Muscle of arm (tissue), 1 donor: ENCODE measurements at regions not wholly inside any gene's neighbourhood (a gene's known extent, or its start where the extent isn't known, plus 50 kb on each side); places are given as distances from the start of the nearest gene placed in this dataset.
"Not testable (repeated sequence)": the region's sequence is repeated elsewhere in the genome, so short reads cannot be mapped to it uniquely, and the experiment has no call there.

ENCODE experiments used
- DNase-seq: peaks from one replicate; pipeline ENCODE4 v3.0.0-alpha.2; 2013

GRCh38 chr12:59404109-59404650 lies 191.6 kb upstream of the SLC16A7 start:
- no peak for DNase-seq

GRCh38 chr12:59403259-59403932 lies 192.4 kb upstream of the SLC16A7 start:
- peak; percentile 70 for DNase-seq

DNA sequence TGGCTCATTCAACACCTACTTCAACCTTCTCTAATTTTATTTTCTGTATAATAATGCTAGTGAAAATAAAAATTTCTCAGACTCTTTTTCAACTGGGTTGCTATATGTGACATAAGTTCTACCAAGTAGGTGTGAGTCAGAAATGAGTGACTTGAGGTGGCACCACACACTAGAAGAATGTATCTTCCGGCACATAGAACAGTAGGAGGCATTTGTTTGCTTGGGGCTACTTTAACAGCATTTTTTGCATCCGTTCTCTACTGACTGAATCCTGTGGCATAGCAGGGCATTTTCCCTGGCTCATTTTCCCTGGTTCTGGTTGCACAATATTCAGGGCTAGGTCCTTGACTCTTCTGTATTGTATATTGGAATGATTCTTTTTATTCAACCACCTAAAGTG lies 194.0 kb upstream of the SLC16A7 start:
- no peak for DNase-seq

DNA sequence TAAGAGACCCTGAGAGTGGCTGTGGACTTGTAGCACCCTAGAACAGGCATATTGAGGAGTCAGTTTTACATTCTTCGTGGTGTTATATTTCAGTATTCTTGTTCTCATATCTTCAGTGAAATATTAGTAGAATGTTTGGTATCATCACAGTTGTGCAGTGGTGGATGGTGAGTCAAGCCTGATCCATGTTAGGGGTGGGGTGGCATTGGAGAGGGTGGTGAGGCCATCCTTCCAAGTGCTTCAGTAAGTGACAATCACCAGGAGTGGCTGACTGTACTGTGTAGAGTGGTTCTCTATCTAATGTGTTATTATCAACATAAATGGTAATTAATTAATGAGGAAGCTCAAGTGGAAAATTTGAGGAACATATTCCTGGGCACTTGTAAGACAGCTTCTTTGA lies 197.7 kb upstream of the SLC16A7 start:
- no peak for DNase-seq

GRCh38 chr12:59396919-59397318 lies 198.9 kb upstream of the SLC16A7 start:
- DNase-seq, result no peak

DNA sequence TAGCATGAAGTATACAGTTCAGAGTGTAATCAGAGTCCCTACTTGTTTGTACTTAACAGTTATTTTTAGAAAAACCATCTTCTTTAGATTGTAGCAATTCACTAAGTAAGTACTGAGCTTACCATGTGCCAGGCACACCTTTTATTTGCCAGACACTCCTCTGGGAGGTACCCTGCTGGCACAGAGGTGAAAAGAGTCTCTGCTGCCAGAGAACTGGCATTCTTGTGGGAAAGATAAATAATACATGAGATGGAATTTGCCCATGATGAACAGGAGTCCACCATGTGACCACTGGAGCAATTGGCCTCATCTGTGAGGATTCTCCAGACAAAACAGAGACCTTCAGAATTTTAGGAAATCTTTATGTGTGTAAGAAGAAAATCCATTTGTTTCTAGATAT lies 199.3 kb upstream of the SLC16A7 start:
- no peak for DNase-seq

DNA sequence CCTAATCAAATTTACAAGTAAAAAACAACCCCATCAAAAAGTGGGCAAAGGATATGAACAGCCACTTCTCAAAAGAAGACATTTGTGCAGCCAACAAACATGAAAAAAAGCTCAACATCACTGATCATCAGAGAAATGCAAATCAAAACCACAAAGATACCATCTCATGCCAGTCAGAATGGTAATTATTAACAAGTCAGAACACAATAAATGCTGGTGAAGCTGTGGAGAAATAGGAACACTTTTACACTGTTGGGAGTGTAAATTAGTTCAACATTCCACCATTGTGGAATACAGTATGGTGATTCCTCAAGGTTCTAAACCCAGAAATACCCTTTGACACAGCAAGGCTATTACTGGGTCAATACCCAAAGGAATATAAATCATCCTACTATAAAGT lies 200.5 kb upstream of the SLC16A7 start:
- not testable (repeated sequence) for DNase-seq

DNA sequence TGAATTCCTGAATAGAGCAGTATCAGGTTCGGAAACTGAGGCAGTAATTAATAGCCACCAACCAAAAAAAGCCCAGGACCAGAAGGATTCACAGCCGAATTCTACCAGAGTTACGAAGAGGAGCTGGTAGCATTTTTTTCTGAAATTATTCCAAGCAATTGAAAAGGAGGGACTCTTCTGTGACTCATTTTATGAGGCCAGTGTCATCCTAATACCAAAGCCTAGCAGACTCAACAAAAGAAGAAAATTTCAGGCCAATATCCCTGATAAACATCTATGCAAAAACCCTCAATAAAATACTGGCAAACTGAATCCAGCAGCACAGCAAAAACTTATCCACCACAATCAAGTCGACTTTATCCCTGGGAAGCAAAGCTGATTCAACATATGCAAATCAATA lies 202.3 kb upstream of the SLC16A7 start:
- no peak for DNase-seq

DNA sequence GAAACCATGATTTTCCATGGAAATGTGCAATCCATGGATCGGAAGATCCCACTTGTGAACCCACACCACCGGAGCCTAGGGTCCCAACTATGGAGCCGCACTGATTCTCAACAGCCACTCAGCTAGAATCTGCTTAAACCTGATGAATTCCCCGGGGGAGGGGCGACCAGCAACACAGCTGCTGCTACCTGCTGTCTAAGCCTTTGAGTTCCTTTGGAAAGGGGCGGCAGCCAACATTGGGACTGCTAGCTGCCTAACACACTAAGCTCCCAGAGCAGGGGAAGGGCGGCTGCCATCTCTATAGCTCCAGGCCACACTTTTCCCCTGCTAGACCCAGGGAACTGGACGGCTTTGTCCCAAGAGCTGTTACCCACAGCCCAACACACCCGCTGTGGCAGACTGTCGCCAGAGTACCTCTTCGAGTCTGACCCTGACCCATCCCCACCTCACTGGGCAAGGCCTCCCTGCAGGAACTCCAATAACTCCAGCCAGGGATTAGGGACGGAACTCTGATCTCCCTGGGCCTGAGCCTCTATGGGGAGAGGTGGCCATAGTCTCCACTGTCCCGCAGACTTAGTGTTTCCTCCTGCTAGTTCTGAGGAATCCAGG lies 205.8 kb upstream of the SLC16A7 start:
- DNase-seq, result no peak

GRCh38 chr12:59388694-59389093 lies 207.1 kb upstream of the SLC16A7 start:
- DNase-seq, result no peak

DNA sequence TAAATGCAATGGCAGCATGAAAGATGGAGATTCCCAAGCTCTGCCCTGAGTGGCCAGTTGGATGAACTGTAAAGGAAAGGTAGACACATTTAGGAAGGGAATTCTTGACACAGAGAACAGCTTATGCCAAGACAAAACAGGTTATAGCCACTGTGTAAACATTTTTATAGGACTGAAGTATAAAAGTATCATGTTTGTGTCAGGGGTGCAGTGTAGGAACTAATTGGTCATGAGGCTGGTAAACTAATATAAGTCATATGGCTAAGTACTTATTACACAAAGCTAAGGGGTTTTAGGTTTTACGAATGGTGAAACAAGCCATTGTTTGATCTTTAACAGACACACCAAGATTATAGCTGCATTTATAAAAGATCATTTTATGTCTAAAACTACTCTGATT lies 207.7 kb upstream of the SLC16A7 start:
- no peak for DNase-seq

DNA sequence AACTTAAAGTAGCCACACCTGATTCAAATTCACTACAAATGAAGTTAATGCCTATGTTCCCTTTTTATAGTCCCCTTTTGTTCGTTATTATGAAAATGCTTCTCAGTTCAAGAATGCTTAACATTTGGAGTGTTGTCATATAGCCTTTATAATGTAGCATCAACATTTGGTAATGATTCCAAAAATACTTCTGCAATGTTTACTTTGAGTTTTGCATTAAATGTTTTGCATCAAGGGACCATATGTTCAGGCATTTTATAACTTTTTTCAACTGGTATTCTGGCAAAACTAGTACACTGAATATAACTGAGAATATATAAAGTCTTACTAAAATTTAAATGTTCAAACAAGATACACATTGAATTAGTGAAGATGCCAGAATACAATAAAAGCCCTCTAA lies 209.6 kb upstream of the SLC16A7 start:
- no peak for DNase-seq

- DNase-seq, result no peak
Observed at GRCh38 chr12:59383079-59383822, 212.6 kb upstream of the SLC16A7 start.

DNA sequence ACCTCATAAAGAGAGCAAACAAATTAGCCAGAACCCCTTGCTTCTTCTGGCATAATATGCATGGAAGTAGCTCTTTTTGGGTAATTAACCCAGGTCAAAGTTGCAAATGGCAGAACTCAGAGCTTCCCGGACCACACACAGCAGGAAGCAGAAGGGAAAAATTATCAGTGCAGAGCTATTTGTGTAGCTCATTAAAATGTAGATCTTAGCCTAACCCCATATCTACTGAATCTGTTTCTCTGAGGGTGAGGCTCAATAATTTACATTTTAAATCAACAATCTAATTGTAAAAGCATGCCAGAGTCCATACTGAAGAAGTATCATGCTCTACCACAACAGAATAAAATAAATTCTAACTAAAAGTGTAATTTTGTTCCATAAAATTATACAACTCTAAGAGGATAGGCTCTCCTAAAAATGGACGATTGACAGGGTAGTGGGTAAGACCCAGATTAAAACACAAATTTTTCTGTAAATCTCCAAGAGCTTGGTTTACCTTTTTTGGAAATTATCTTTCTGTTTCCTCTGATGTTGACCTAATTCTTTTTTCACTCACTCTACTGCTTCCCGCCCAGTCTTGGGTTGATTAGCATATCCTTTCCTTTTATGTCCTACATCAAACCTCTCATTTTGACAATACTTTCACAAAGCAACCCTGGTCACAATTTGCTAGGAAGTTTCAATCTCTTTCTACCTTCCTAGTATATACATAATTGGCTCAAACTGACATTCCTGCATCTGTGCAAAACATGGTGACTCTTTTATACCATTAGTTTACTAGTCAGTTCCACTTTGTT lies 213.3 kb upstream of the SLC16A7 start:
- no peak for DNase-seq

GRCh38 chr12:59381106-59381505 lies 214.7 kb upstream of the SLC16A7 start:
- no peak for DNase-seq

- no peak for DNase-seq
Observed at GRCh38 chr12:59375633-59376032, 220.2 kb upstream of the SLC16A7 start.

GRCh38 chr12:59374783-59375182 lies 221.0 kb upstream of the SLC16A7 start:
- DNase-seq, result no peak

- DNase-seq, result no peak
Observed at GRCh38 chr12:59372956-59373355, 222.9 kb upstream of the SLC16A7 start.

- DNase-seq, result no peak
Observed at GRCh38 chr12:59370933-59371332, 224.9 kb upstream of the SLC16A7 start.

- no peak for DNase-seq
Observed at GRCh38 chr12:59365133-59365532, 230.7 kb upstream of the SLC16A7 start.

GRCh38 chr12:59357811-59358210 lies 238.0 kb upstream of the SLC16A7 start:
- no peak for DNase-seq

DNA sequence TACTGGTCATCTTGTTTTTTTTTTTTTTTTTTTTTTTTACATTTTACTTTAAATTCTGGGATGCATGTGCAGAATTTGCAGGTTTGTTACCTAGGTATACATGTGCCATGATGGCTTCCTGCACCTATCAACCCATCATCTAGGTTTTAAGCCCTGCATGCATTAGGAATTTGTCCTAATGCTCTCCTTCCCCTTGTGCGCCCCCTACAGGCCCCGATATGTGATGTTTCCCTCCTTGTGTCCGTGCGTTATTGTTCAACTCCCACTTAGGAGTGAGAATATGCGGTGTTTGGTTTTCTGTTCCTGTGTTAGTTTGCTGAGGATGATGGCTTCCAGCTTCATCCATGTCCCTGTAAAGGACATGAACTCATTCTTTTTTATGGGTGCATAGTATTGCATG lies 249.6 kb upstream of the SLC16A7 start:
- not testable (repeated sequence) for DNase-seq
